ENCODE measurements at regions not wholly inside any gene's neighbourhood (a gene's known extent, or its start where the extent isn't known, plus 50 kb on each side); places are given as distances from the start of the nearest gene placed in this dataset.
A peak's percentile ranks its signal among the peaks of the same experiment; 100 is the strongest.
"Not testable (repeated sequence)": the region's sequence is repeated elsewhere in the genome, so short reads cannot be mapped to it uniquely, and the experiment has no call there.

- TF ChIP-seq, protein P1, sequence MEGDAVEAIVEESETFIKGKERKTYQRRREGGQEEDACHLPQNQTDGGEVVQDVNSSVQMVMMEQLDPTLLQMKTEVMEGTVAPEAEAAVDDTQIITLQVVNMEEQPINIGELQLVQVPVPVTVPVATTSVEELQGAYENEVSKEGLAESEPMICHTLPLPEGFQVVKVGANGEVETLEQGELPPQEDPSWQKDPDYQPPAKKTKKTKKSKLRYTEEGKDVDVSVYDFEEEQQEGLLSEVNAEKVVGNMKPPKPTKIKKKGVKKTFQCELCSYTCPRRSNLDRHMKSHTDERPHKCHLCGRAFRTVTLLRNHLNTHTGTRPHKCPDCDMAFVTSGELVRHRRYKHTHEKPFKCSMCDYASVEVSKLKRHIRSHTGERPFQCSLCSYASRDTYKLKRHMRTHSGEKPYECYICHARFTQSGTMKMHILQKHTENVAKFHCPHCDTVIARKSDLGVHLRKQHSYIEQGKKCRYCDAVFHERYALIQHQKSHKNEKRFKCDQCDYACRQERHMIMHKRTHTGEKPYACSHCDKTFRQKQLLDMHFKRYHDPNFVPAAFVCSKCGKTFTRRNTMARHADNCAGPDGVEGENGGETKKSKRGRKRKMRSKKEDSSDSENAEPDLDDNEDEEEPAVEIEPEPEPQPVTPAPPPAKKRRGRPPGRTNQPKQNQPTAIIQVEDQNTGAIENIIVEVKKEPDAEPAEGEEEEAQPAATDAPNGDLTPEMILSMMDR (IDR thresholded peaks at IDR 0.05; ENCODE audit: extremely low read depth, low read depth, low read length): no peak
- no peaks in the 10 kb centered on the region for H3K27me3 ChIP-seq (ENCODE audit: insufficient read depth, low read length)
- DNase-seq (ENCODE audit: insufficient read length, low spot score, missing footprints): no peak
These were observed 786.0 kb upstream of the CITED2 start for GRCh38 chr6:140160494-140160893.

GRCh38 chr6:140156131-140156530 is 781.7 kb upstream of the CITED2 start:
- H2AFZ ChIP-seq (ENCODE audit: low read length): no peak overlapping the region
- H3K4me2 ChIP-seq (ENCODE audit: insufficient read depth, low read length): no peak overlapping the region
- no peaks in the 10 kb centered on the region for H3K4me1 ChIP-seq (ENCODE audit: insufficient read depth, low read length)
- TF ChIP-seq, protein P1 (IDR thresholded peaks at IDR 0.05; ENCODE audit: extremely low read depth, low read depth, low read length): no peak
- H3K27me3 ChIP-seq (ENCODE audit: insufficient read depth, low read length): no peaks in the 10 kb centered on the region
- no peak overlapping the region for H3K27ac ChIP-seq (ENCODE audit: low read depth, low read length)
- no peak overlapping the region for H3K4me3 ChIP-seq (ENCODE audit: insufficient read depth, low read length)
- no peaks in the 10 kb centered on the region for H3K9me3 ChIP-seq (ENCODE audit: low read depth, low read length)
- H3K36me3 ChIP-seq (ENCODE audit: insufficient read depth, low read length): no peaks in the 10 kb centered on the region
- no peaks in the 10 kb centered on the region for H4K20me1 ChIP-seq (ENCODE audit: insufficient read depth, low read length)
- no peak for DNase-seq (ENCODE audit: insufficient read length, low spot score, missing footprints)
- H3K79me2 ChIP-seq (ENCODE audit: insufficient read depth, low read length): no peaks in the 10 kb centered on the region

More at GRCh38 chr6:140160494-140160893, 786.0 kb upstream of the CITED2 start:
- no peaks in the 10 kb centered on the region for H3K9me3 ChIP-seq (ENCODE audit: low read depth, low read length)
- no peaks in the 10 kb centered on the region for H3K79me2 ChIP-seq (ENCODE audit: insufficient read depth, low read length)
- H3K27ac ChIP-seq (ENCODE audit: low read depth, low read length): no peak overlapping the region
- H3K36me3 ChIP-seq (ENCODE audit: insufficient read depth, low read length): no peaks in the 10 kb centered on the region
- H4K20me1 ChIP-seq (ENCODE audit: insufficient read depth, low read length): no peaks in the 10 kb centered on the region
- no peak overlapping the region for H3K4me2 ChIP-seq (ENCODE audit: insufficient read depth, low read length)
- H3K4me3 ChIP-seq (ENCODE audit: insufficient read depth, low read length): no peak overlapping the region
- no peaks in the 10 kb centered on the region for H3K4me1 ChIP-seq (ENCODE audit: insufficient read depth, low read length)
- H2AFZ ChIP-seq (ENCODE audit: low read length): no peak overlapping the region

DNA sequence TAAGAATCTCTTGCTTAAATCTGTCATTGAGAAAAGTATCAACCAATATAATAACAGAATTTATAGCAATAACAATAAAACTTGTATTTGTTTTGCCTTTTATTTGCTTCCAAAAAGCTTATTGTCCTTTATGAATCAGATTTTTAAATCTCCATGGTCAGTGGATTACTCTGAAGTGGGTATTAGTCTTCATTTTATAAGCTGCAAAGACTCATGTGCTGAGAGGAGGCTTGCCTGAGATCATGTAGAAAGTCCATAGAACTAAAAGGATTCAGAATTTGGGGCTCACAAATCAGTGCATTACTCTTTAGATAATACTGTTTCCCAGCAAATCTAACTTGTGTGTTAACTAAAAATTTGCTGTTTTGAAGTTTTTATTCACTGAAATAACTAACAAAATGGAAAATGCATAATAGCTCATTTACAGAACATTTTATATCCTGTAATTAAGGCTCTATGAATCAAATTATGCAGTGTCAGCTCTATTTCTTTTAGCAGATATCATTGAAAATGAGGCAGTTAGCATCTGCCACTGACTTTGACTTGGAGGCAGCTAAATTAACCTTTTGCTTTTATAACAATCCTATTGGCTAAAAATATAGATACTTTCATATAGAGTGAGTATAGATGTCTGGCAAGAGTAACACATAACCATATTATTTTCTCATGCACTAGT is 781.1 kb upstream of the CITED2 start:
- Histone ChIP-seq H3K36me3 (ENCODE audit: insufficient read depth, low read length) (no peaks in the 10 kb centered on the region), H3K4me1 (ENCODE audit: insufficient read depth, low read length) (no peaks in the 10 kb centered on the region), H3K4me2 (ENCODE audit: insufficient read depth, low read length) (no peak overlapping the region), H3K79me2 (ENCODE audit: insufficient read depth, low read length) (no peaks in the 10 kb centered on the region), H3K9me3 (ENCODE audit: low read depth, low read length) (no peaks in the 10 kb centered on the region), H2AFZ (ENCODE audit: low read length) (no peak overlapping the region), H3K27me3 (ENCODE audit: insufficient read depth, low read length) (no peaks in the 10 kb centered on the region), H4K20me1 (ENCODE audit: insufficient read depth, low read length) (no peaks in the 10 kb centered on the region), H3K27ac (ENCODE audit: low read depth, low read length) (no peak overlapping the region), H3K4me3 (ENCODE audit: insufficient read depth, low read length) (no peak overlapping the region)
- no peak for DNase-seq (ENCODE audit: insufficient read length, low spot score, missing footprints)
- TF ChIP-seq, protein P1 (IDR thresholded peaks at IDR 0.05; ENCODE audit: extremely low read depth, low read depth, low read length): no peak

DNA sequence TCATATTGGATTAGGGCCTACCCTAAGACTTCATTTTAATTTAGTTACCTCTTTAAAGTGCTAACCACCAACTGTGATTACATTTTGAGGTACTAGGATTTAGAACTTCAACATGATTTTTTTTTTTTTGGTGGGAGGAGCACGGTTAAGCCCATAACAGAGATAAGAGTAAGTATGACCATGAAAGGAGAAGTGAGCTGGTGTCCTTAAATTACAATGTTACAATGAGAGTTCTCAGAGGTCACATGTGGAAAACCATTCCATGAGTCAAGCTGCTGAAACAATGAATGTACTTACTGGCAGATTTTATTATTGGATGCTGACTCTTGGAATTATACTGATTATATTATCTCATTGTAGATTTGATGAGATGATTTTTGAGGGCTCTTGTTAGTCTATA is 779.3 kb upstream of the CITED2 start:
- DNase-seq (ENCODE audit: insufficient read length, low spot score, missing footprints): no peak
- no peaks in the 10 kb centered on the region for H3K4me1 ChIP-seq (ENCODE audit: insufficient read depth, low read length)
- H3K9me3 ChIP-seq (ENCODE audit: low read depth, low read length): no peaks in the 10 kb centered on the region
- no peak overlapping the region for H3K27ac ChIP-seq (ENCODE audit: low read depth, low read length)
- H3K79me2 ChIP-seq (ENCODE audit: insufficient read depth, low read length): no peaks in the 10 kb centered on the region
- H2AFZ ChIP-seq (ENCODE audit: low read length): peak overlapping the region; percentile 11
- no peak overlapping the region for H3K4me3 ChIP-seq (ENCODE audit: insufficient read depth, low read length)
- no peaks in the 10 kb centered on the region for H3K27me3 ChIP-seq (ENCODE audit: insufficient read depth, low read length)
- H3K36me3 ChIP-seq (ENCODE audit: insufficient read depth, low read length): no peaks in the 10 kb centered on the region
- H4K20me1 ChIP-seq (ENCODE audit: insufficient read depth, low read length): no peaks in the 10 kb centered on the region
- TF ChIP-seq, protein P1 (IDR thresholded peaks at IDR 0.05; ENCODE audit: extremely low read depth, low read depth, low read length): no peak
- no peak overlapping the region for H3K4me2 ChIP-seq (ENCODE audit: insufficient read depth, low read length)

- not testable (repeated sequence) for H3K4me2 ChIP-seq (ENCODE audit: insufficient read depth, low read length); DNase-seq (ENCODE audit: insufficient read length, low spot score, missing footprints); H3K9me3 ChIP-seq (ENCODE audit: low read depth, low read length); H3K79me2 ChIP-seq (ENCODE audit: insufficient read depth, low read length); H3K4me3 ChIP-seq (ENCODE audit: insufficient read depth, low read length); H3K27me3 ChIP-seq (ENCODE audit: insufficient read depth, low read length); H2AFZ ChIP-seq (ENCODE audit: low read length); H3K4me1 ChIP-seq (ENCODE audit: insufficient read depth, low read length); H3K27ac ChIP-seq (ENCODE audit: low read depth, low read length); H4K20me1 ChIP-seq (ENCODE audit: insufficient read depth, low read length); H3K36me3 ChIP-seq (ENCODE audit: insufficient read depth, low read length)
These were observed 773.7 kb upstream of the CITED2 start for GRCh38 chr6:140147825-140148814.
